ENCODE measurements at regions not wholly inside any gene's neighbourhood (a gene's known extent, or its start where the extent isn't known, plus 50 kb on each side); places are given as distances from the start of the nearest gene placed in this dataset.
"Not testable (repeated sequence)": the region's sequence is repeated elsewhere in the genome, so short reads cannot be mapped to it uniquely, and the experiment has no call there.

GRCh38 chr5:127216143-127216542 is 74.5 kb upstream of the MEGF10 start:
- Histone ChIP-seq H3K27me3 (ENCODE audit: insufficient read depth, low read depth) (no peaks in the 10 kb centered on the region), H3K4me2 (no peak overlapping the region), H3K4me3 (IDR thresholded peaks at IDR 0.05; ENCODE audit: insufficient read depth, low read depth, low read length) (no peak overlapping the region), H2AFZ (ENCODE audit: low read depth) (no peak overlapping the region), H3K4me1 (ENCODE audit: low read depth, poor library complexity, severe bottlenecking) (no peaks in the 10 kb centered on the region), H3K36me3 (ENCODE audit: insufficient read depth) (no peaks in the 10 kb centered on the region), H3K79me2 (ENCODE audit: insufficient read depth, low read depth) (no peaks in the 10 kb centered on the region), H3K9ac (no peak overlapping the region), H3K27ac (no peak overlapping the region), H4K20me1 (ENCODE audit: insufficient read depth) (no peaks in the 10 kb centered on the region)
- TF ChIP-seq CTCF (conservative IDR thresholded peaks at IDR 0.05; ENCODE audit: low read depth, low read length) = no peak

- Histone ChIP-seq H3K9ac (no peak overlapping the region), H2AFZ (ENCODE audit: low read depth) (no peak overlapping the region), H3K27ac (no peak overlapping the region), H3K4me2 (no peak overlapping the region), H3K36me3 (ENCODE audit: insufficient read depth) (no peaks in the 10 kb centered on the region), H3K4me3 (IDR thresholded peaks at IDR 0.05; ENCODE audit: insufficient read depth, low read depth, low read length) (no peak overlapping the region), H3K79me2 (ENCODE audit: insufficient read depth, low read depth) (no peaks in the 10 kb centered on the region), H4K20me1 (ENCODE audit: insufficient read depth) (no peaks in the 10 kb centered on the region), H3K27me3 (ENCODE audit: insufficient read depth, low read depth) (no peaks in the 10 kb centered on the region), H3K4me1 (ENCODE audit: low read depth, poor library complexity, severe bottlenecking) (no peaks in the 10 kb centered on the region)
- no peak for TF ChIP-seq CTCF (conservative IDR thresholded peaks at IDR 0.05; ENCODE audit: low read depth, low read length)
These were observed 73.5 kb upstream of the MEGF10 start for GRCh38 chr5:127216898-127217675.

DNA sequence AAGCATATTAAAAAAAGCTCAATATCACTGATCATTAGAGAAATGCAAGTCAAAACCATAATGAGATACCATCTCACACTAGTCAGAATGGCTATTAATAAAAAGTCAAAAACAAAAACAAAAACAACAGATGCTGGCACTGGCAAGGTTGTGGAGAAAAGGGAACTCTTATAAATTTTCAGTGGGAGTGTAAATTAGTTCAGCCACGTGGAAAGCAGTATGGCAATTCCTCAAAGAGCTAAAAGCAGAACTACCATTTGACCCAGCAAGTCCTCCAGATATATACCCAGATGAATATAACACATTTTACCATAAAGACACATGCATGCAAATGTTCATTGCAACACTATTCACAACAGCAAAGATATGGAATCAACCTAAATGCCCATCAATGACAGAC is 68.7 kb upstream of the MEGF10 start:
- H2AFZ ChIP-seq (ENCODE audit: low read depth); H3K9ac ChIP-seq; H3K4me1 ChIP-seq (ENCODE audit: low read depth, poor library complexity, severe bottlenecking): not testable (repeated sequence)

DNA sequence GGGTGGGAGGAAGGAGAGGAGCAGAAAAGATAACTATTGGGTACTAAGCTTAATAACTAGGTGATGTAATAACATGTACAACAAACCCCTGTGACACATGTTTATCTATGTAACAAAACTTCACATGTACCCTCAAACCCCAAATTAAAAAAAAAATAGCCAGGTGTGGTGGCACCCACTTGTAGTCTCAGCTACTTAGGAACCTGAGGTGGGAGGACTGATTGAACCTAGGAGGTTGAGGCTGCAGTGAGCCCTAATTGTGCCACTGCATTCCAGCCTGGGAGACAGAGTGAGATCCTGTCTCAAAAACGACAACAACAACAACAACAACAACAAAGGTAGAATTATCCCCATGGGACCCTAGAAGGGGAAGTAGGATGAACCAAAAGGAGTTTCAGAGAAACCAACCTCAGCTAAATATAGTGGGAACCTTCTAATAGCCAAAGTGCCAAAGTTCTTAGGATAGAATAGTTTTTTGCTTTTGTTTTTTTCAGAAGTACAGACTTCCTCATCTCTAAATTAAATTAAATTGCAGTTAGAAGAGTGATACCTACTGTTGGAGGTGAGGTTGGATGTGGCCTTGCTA is 67.9 kb upstream of the MEGF10 start:
- H3K27ac ChIP-seq; H3K9ac ChIP-seq; H4K20me1 ChIP-seq (ENCODE audit: insufficient read depth); H2AFZ ChIP-seq (ENCODE audit: low read depth); H3K4me3 ChIP-seq (IDR thresholded peaks at IDR 0.05; ENCODE audit: insufficient read depth, low read depth, low read length); H3K79me2 ChIP-seq (ENCODE audit: insufficient read depth, low read depth); H3K36me3 ChIP-seq (ENCODE audit: insufficient read depth); H3K4me2 ChIP-seq; H3K4me1 ChIP-seq (ENCODE audit: low read depth, poor library complexity, severe bottlenecking); H3K27me3 ChIP-seq (ENCODE audit: insufficient read depth, low read depth): not testable (repeated sequence)

More for the DNA sequence above, 68.7 kb upstream of the MEGF10 start:
- not testable (repeated sequence) for H3K27ac ChIP-seq; H3K4me2 ChIP-seq; H3K4me3 ChIP-seq (IDR thresholded peaks at IDR 0.05; ENCODE audit: insufficient read depth, low read depth, low read length); H3K36me3 ChIP-seq (ENCODE audit: insufficient read depth); H4K20me1 ChIP-seq (ENCODE audit: insufficient read depth); H3K27me3 ChIP-seq (ENCODE audit: insufficient read depth, low read depth); H3K79me2 ChIP-seq (ENCODE audit: insufficient read depth, low read depth)

GRCh38 chr5:127223256-127223974 is 67.2 kb upstream of the MEGF10 start:
- no peak overlapping the region for H2AFZ ChIP-seq (ENCODE audit: low read depth)
- no peaks in the 10 kb centered on the region for H3K36me3 ChIP-seq (ENCODE audit: insufficient read depth)
- H3K27me3 ChIP-seq (ENCODE audit: insufficient read depth, low read depth) = no peaks in the 10 kb centered on the region
- H4K20me1 ChIP-seq (ENCODE audit: insufficient read depth) = no peaks in the 10 kb centered on the region
- no peak overlapping the region for H3K9ac ChIP-seq
- H3K4me3 ChIP-seq (IDR thresholded peaks at IDR 0.05; ENCODE audit: insufficient read depth, low read depth, low read length) = no peak overlapping the region
- no peaks in the 10 kb centered on the region for H3K4me1 ChIP-seq (ENCODE audit: low read depth, poor library complexity, severe bottlenecking)
- no peaks in the 10 kb centered on the region for H3K79me2 ChIP-seq (ENCODE audit: insufficient read depth, low read depth)
- no peak overlapping the region for H3K4me2 ChIP-seq
- no peak for TF ChIP-seq CTCF (conservative IDR thresholded peaks at IDR 0.05; ENCODE audit: low read depth, low read length)
- H3K27ac ChIP-seq = no peak overlapping the region
